ENCODE measurements at regions not wholly inside any gene's neighbourhood (a gene's known extent, or its start where the extent isn't known, plus 50 kb on each side); places are given as distances from the start of the nearest gene placed in this dataset.

GRCh38 chr1:90384193-90384592 lies 332.9 kb downstream of the BARHL2 start:
- TF ChIP-seq CTCF (IDR thresholded peaks at IDR 0.05 in 4 of 5, conservative IDR thresholded peaks at IDR 0.05 in 1 of 5) (no peak), POLR2A (IDR thresholded peaks at IDR 0.05) (no peak)
